ENCODE measurements at regions not wholly inside any gene's neighbourhood (a gene's known extent, or its start where the extent isn't known, plus 50 kb on each side); places are given as distances from the start of the nearest gene placed in this dataset.

DNA sequence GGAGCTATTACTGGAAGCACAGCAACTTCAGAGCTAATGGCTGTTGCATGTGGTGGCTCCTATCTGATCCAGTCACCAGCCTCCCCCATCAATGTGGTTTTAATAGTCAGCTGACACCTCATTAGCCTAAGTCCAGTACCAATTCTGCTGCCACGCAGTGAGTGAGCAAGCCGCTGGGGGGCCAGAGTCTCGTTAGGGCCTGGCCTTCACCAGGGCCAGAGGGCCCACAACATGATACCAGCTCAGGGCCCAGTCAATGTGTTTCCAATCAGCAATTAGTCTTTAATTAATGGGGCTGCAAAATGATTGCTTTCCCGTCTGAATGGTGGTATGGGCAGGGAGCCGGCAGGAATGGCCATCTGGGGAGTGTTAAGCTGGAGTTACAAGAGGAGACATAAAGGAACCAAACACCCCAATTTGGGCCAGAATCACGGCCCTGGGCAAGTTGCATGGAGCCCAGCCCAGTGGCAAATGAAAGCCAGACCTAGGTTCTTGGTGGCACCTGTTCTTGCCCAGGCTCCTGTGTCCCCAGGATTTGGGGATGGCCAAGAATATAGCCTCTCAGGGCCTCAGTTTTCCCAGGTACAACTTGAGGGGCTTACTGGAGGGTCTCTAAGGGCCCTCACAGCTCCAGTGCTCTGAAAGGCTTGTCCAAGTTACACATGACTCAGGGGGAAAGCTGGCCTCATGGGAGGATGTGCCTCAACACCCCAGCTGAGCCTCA is 119.2 kb downstream of the EFNB1 start:
- no peak for DNase-seq (ENCODE audit: low spot score)

DNA sequence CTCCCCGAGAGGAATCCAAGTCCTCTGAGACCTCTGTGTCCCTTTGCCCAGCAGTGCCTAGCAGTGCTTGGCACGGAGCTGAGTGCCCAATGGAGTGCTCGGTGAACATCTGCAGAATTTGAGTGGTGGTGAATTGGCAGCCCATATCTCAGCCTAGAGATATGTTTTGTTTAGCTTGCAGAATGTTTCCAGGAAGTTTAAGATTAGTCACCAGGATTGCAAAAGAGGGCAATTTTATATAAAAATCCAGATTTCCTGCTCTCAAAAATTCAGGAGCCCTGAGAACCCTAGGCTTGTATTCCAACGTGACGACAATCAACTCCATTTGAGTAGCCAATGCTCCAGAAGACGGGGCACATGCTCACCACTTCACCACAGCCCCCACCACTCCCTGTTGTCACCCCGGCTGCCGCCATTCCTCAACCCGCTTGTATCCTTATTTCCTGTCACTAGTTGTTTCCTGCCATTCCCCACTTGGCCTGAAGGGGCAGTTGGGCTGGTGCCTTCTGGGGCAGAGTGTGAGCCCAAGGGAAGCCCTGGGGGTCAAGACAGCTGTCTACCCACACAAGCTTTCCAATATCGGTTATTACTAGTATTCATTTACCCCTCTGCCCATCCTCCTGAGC is 116.9 kb downstream of the EFNB1 start:
- DNase-seq (ENCODE audit: low spot score), result peak; percentile 35

DNA sequence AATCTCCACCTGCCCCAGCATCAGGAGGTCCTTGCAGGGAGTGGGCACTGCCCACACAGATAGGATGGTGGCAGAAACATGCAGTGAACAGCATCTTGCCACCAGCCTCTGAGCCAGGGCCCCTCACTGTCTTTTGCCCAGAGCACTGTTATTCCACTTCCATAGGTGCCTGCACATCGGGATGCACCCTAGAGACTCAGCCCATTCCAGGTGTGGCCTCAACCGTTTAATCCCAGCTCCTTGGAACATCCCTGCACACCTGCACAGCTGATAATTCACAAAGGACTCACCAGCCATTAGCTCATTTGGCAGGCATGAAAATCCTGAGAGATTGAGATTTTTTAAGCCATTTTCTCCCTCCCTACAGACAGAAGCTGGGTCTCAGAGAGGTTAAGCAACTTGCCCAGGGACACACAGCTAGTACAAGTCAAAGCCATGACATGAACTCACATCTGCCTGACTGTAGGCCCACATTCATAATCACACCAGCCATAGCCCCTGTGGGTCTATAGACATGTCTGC is 116.3 kb downstream of the EFNB1 start:
- no peak for DNase-seq (ENCODE audit: low spot score)

DNA sequence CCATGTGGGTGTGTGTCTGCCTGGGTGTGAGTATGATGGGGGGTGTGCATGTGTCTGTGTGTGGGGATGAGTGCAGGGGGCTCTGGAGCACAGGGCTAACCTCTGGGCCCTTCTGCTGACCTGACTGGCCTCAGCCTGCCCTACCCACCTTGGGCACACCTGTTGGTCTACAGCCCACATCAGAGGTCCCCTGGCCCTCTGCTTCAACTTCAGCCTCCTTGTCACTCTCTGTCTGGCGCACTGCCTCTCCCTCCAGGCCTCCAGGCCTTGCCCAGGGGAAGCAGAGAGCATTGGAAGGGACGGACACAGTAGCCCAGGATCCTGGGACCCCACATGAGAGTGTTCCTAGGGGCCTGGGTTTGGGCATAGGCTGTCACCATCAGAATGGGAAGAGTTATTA is 115.4 kb downstream of the EFNB1 start:
- DNase-seq (ENCODE audit: low spot score), result no peak

DNA sequence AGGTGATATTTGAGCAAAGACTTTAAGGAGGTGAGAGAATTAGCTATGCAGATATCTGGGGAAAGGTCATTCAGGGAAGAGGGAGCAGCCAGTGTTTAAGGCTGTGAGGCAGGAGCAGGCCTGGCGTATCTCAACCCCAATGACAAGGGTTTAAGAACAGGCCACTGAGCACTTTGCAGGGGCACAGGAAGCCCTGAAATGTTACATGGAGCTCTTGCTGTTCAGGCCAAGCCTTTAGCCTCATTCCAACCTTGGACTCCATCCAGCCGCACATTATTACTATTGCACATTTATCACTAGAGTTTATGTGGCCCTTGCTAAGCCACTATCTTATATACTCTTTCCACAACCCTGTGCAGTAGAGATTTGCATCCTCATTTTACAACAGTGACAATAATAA is 114.0 kb downstream of the EFNB1 start:
- DNase-seq (ENCODE audit: low spot score), result no peak

DNA sequence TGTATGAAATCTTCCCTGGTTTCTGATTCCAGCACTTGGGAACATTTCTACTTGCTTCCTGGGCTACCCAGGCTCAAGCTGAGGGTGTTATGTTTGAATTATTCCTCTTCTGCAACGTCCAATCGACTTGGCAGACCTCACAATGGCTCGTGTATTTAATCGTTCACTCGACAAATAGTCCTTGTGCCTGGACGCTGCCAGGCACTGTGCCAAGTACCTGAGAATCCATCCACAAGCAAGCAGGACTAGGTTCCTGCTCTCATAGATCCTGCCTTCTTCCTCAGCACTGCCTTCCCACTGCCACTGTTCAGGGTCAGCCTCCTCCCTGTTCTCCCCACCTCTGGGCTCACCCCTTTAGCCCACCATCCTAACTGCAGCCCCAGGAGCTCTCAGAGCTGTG is 113.3 kb downstream of the EFNB1 start:
- no peak for DNase-seq (ENCODE audit: low spot score)

DNA sequence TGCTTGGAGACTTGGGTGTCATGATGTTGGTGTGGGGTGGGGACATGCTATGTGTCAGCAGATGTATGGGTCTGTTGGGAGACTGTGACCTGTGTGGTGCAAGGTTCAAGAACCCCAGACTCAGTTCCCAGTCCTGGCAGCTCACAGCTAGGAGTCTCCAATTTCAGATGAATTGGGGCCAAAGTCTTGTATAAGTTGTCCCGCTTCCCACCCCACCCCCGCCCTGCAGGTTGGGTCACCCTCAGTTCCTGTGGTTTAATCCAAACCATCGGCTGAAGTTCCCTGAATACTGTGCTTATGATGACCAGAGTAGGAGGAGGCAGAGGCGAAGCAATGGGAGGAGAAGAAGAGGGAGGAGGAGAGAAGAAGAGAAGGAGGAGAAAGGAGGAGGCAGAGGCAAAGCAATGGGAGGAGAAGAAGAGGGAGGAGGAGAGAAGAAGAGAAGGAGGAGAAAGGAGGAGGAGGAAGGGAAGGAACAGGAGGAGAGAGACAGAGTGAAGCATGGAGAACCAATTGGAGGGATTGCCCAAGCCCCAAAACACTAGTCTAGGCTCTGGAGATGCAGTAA is 112.6 kb downstream of the EFNB1 start:
- no peak for DNase-seq (ENCODE audit: low spot score)

DNA sequence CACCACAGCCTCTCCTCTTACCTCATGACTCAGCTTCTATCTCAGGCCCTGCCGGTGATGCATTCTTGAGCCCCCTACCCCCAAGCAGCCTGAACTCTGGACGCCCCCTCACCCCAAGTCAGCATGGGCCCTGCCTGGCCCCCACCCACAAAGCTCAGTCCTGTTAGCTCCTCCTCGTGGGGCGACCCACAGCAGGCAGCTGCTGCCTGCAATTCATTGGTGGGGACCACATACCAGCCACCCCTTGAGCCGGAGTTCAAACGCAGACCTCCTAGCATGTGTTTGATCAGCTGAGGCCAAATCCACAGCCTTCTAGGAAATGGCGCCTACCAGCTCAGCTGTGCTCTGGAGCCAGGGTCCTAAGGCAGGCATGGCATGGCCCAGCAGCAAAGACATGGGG is 111.8 kb downstream of the EFNB1 start:
- DNase-seq (ENCODE audit: low spot score), result no peak

DNA sequence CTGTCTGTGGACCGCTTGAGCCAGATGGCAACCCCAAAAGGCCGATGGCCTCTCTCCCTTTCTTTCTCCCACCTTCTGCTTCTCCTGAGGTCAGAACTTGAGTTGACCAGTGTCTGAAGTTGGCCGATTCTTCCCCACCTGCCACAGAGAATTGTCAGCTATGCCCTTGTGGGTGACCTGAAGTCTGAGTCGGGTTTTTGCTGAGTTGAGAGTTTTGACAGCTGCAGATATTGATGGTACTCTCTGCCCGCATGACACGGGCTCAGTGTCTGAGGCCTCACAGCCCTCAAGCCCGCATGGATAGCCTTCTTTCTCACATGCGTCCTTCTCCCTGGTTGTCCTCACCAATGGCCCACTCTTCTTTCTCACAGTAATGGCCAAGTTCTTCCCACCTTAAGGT is 111.0 kb downstream of the EFNB1 start:
- no peak for DNase-seq (ENCODE audit: low spot score)

DNA sequence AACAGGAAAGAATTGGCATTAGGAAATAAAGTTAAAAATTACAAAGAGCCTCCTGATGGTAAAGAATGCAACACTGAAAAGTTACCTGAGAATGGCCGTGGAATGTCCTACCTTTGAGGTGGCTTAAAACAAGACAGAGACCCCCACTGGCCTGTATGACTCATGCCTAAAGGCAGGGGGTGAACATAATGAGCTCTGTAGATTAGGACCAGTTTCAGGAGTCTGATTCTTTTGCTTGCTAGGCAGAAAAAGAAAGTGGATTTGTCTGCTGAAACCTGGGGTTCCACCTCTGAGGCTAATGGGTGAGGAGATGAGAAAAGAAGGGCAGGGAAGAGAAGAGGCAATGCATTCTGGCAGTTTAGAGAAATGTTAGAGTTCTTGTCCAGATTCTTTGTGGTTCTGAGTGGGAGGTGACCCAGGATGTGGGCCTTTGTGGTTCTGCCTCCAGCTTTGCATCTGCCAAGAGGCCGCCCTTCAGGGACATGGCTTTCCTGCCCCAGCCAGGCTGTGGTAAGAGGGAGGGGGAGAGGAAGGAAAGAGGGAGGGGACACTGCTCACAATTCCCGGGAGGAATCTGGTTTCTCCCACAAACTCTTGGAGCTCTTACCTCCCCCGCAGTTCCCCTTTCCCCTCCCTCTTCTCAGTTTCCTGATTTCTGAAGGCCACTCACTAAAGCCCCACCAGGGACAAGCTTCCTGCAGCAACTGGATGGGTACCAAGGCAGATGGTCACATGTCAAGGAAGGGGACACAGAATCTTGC is 109.6 kb downstream of the EFNB1 start:
- no peak for DNase-seq (ENCODE audit: low spot score)

DNA sequence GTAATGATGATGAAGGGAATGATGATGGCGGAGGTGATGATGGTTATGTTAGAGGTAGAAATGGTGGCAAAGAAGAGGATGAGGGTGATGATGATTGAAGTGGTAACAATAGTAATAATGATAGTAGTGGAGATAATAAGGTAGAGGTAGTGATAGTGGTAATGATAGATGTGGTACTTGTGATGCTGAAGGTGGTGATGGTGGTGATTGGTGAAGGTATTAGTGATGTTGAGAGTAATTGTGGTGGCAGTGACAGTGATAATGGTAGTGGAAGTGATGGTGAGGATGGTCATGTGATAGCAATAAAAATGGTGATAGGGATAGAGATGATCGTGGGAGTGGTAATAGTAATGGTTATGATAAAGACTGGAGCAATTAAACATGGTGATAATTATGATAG is 108.8 kb downstream of the EFNB1 start:
- DNase-seq (ENCODE audit: low spot score), result no peak

DNA sequence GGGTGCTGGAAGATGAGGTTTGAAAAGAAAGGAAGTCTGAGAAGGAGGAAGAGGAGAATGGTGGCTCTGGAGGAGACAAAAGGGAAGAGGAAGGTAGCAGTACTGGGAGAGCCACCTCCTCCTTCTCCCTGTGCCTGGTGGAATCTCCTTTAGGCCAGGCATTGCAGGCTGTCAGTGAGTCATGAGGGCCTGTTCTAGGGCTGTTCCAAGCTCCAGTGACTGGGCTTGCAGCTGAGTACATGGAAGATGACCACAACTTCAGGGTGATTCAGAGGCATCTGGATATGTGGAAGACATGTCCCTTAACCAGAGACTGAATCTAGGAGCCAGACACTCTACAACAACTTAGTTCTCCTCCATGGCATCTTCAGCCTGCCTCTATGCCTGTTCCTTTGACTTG is 107.8 kb downstream of the EFNB1 start:
- peak; percentile 65 for DNase-seq (ENCODE audit: low spot score)

DNA sequence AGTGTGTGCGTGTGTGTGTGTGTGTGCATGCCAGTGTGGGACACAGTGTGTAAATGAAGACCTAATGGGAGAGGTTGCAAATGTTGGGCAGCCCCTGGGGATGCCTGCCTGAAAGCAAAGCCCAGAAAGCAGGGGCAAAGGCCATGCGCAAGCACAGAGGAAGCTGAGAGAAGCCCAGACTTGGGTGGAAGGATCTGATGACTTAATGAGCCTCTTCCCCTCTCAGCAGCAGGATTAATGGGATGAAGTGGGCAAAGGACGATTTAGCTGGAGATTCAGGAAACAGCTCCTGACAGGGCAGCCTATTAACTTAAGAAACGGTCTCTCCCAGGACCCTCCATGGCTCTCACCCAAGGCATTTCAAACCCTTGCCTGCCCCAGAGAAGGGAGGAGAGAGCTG is 107.3 kb downstream of the EFNB1 start:
- no peak for DNase-seq (ENCODE audit: low spot score)

DNA sequence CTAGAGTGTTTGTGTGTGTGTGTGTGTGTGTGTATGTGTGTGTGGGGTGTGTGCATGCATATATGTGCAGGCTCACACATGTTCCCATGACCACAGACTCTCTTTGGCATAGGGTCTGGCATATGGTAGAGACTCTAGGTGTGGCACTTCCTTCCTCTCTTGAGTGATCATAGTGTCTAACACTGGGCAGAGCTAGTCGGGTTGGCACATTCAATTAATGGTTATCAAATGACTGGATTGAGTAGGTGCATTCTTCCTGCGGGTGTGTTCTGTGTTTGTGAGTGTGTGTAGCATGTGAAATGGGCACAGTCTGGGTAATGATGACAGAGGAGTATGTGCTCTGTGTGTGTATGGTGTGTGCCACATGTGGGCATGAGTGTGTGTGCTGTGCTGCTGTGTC is 106.5 kb downstream of the EFNB1 start:
- DNase-seq (ENCODE audit: low spot score), result no peak

DNA sequence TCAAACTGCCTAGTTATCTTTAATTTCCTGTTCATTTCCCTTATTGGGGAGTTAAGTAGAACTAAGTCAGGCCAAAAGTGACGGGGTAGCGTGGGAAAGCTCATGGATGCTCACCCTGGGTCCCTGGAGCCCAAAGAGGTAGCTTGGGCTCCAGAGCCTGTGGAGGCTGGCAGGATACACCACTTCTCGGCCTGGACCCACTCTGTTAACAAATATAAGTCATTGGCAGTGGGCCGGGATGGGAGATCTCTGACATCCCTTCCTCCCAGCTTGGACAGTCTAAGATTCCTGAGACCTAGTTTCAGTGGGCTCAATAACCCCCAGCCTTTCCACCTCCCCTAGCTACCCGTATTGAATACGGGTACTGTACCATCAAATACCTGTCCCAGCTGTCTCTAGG is 106.1 kb downstream of the EFNB1 start:
- no peak for DNase-seq (ENCODE audit: low spot score)

DNA sequence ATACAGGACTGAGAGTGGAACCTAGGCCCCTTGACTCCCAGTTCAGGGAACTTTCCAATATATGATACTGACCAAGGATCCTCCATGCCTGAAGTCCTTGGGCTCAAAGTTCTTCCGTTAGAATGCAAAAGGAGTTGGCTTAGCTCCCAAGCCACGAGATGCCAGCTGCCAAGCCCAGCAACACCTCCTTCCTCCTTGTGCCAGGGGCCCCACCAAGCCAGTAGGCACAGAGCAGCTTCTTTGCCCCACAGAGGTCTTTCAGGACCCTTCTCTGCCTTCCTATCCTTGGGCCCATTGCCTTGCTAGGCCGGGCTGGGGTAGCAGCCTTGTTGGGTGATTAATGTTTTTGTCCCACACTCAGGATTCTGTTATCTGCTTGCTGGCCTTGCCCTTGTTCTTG is 105.6 kb downstream of the EFNB1 start:
- no peak for DNase-seq (ENCODE audit: low spot score)

DNA sequence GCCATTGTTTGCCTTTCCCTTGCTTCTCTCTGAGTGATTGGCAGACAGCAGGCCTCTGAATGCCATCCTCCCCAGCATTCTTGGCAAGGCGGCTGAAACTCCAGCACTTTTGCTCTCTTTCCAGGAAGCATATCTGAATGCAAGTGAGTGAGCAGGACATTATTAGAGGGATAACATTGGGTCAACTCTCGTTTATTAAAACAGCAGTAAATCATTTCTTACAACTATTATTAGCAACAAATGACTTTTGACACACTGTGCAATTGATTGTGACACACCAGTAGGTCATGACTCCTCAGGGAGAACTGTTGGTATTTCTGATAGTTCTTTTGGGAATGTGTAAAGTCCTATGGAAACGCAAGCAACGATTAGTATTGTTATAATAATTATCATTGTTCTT is 103.8 kb downstream of the EFNB1 start:
- peak; percentile 47 for DNase-seq (ENCODE audit: low spot score)

DNA sequence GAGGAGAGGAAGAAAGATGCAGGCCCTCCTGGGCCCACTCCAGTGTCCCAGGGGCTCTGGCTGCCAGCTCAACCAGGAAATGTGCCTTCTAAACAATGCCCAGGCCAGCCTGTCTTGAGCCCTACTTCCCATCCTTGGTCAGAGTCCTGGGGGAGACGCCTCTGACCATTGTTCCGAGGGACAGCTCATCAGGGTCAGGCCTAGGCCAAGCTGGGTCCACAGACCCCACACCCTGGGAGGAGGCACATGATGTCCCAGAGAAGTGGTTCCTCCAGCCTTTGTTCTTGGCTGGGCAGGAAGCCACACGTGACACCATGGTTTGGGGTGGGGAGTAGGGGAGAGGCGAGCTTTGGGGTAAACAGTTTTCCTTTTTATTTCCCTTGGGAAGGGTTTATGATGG is 102.5 kb downstream of the EFNB1 start:
- DNase-seq (ENCODE audit: low spot score), result peak; percentile 62

DNA sequence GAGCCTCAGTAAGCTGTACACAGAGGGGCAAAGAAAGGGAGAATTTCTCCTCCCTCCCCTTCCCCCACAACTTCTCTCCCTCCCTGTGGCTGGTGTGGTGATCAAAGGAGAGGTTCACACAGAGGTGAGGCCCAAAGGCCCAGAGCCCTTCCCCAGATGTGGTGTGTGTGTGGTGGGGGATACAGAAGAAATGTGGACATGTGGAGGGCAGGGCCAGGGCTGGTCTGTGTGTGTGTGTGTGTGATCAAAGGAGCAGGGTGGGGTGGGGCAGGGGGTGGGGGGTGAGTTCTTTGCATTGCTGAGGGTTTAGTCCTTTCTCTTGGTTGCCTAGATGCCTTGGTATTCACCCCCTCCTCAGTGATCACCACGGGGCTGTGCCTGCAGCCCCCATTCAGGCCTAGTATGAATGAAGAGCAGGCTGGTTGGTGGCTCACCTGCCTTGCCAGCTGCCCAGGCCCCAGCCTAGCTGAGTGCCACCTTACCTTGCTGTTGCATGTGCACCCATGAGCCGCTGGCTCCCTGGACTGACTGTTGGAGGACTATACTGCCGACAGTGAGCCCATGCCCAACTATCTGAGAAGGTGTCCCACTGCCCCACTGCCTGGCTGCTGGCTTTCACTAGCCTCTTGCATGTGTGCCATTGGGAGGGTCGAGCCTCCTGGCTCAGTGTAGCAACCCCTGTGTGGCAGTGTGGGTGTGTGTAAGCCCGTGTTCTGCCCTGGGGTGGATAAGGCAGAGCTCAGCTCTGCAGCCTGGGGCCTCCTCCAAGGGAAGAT is 101.9 kb downstream of the EFNB1 start:
- DNase-seq (ENCODE audit: low spot score), result no peak

DNA sequence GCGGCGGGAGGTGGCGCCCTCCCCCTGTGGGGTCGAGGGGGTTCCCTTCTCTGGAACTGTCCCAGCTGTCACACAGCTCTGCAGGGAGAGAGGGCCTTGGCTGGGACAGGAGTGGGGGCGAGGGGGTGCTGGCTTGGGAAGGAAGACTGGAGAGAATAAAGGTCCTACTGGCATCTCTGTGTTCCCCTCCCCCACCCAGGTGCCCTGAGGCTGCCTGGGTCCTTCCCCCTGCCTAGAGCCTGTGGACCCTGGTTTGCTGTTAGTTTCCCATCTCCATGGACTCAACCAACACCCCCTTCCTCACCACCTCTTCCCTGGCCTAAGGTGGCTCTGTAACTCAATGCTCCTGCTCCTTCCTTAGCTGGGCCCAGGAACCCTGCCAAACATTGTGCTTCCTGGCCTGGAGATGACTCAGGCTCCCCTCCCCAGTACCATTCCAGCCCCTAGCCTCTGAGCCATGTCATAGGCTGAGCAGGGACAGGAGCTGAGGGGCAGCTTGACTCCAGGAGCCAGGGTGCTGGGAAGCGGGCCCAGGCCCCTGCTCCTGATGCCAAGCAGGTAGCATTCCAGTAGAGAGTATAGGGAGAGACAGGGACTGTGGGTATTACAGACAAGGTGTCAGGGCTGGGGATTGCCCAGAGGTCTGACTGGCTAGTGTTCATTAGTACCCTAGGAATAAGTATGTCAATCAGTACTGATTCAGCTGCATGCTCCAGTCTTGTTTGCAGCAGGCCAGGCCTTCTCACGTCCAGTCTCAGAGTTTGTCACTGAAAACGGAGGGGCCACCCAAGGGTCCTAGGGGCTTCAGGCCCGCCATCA is 100.7 kb downstream of the EFNB1 start:
- peak; percentile 66 for DNase-seq (ENCODE audit: low spot score)

DNA sequence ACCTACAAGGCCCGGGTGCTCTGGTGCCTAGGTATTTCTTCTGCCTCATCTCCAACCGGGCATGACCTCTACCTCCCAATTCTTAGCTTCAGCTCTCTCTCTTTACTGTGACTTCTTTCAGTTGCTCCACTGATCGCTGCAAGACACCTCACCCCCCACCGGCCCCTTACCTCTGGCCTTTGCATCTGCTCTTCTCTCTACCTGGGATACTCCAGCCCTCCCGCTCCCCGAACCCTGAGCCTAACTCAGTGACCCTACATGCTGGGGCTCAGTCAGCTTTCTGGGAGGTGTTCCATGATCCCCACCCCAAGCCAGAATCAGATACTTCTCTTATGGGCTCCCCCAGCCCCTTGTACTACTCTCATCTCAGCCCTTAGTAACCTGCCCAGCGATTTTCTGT is 99.6 kb downstream of the EFNB1 start:
- DNase-seq (ENCODE audit: low spot score), result no peak
